Activated CD8-positive, alpha-beta T cell treated with anti-CD3 and anti-CD28 coated beads for 36 hours (primary cell): ENCODE measurements at regions not wholly inside any gene's neighbourhood (a gene's known extent, or its start where the extent isn't known, plus 50 kb on each side); places are given as distances from the start of the nearest gene placed in this dataset.

Experiments used
- ATAC-seq: fragments of 200-7000 bp; cut with Tn5 transposase; one replicate; pipeline ENCODE4 v1.10.0; 2021; ENCODE audit warnings: mild to moderate bottlenecking, moderate library complexity
- CTCF ChIA-PET: fragments of 350-600 bp; sonication (Branson Sonifier 250); formaldehyde crosslinking; loops from one replicate; lab custom pipeline; 2021; ENCODE audit warnings: antibody characterized with exemption; lab: Charles Lee
- POLR2A ChIA-PET: fragments of 350-600 bp; sonication (Branson Sonifier 250); formaldehyde crosslinking; loops from one replicate; lab custom pipeline; 2021; ENCODE audit warnings: antibody characterized with exemption; lab: Charles Lee
- DNase-seq: peaks from one replicate; pipeline ENCODE4 v3.0.0-alpha.2; 2020
- H3K27ac Mint-ChIP-seq: one replicate; pipeline ENCODE4 v1.8.0; 2021; ENCODE audit warnings: mild to moderate bottlenecking, mixed read lengths
- H3K27me3 Mint-ChIP-seq: one replicate; pipeline ENCODE4 v1.8.0; 2021; ENCODE audit warnings: mixed read lengths
- H3K36me3 Mint-ChIP-seq: one replicate; pipeline ENCODE4 v1.8.0; 2021; ENCODE audit warnings: low read depth, mixed read lengths
- H3K4me1 Mint-ChIP-seq: one replicate; pipeline ENCODE4 v1.8.0; 2021; ENCODE audit warnings: low read depth, mixed read lengths
- H3K4me3 Mint-ChIP-seq: one replicate; pipeline ENCODE4 v1.8.0; 2021; ENCODE audit warnings: mild to moderate bottlenecking, moderate library complexity, mixed read lengths
- H3K9me3 Mint-ChIP-seq: one replicate; pipeline ENCODE4 v1.8.0; 2021; ENCODE audit warnings: mixed read lengths
- CTCF ChIP-seq: fragments of 200-600 bp; IDR thresholded peaks from one replicate; pipeline ENCODE4 v1.8.0; 2022; ENCODE audit warnings: antibody characterized with exemption, mild to moderate bottlenecking
- intact Hi-C: fragments of 100-400 bp; cut with micrococcal nuclease; formaldehyde crosslinking; loops from one replicate; pipeline ENCODE4 v1.10.0; 2022

GRCh38 chr3:160091441-160091840 is 102.8 kb downstream of the IL12A start:
- ATAC-seq, result no peak
- Mint-ChIP-seq H3K27ac (no peak overlapping the region), H3K27me3 (no peaks in the 10 kb centered on the region), H3K36me3 (no peaks in the 10 kb centered on the region), H3K4me3 (no peak overlapping the region), H3K4me1 (no peaks in the 10 kb centered on the region), H3K9me3 (no peaks in the 10 kb centered on the region)
- ChIA-PET CTCF (no interaction called here), POLR2A (no interaction called here)
- no peak for DNase-seq
- TF ChIP-seq CTCF, result no peak
- intact Hi-C loops, result no loop called here

GRCh38 chr3:160092760-160093159 is 104.1 kb downstream of the IL12A start:
- no peak overlapping the region for H3K27ac Mint-ChIP-seq
- no peaks in the 10 kb centered on the region for H3K4me1 Mint-ChIP-seq
- CTCF ChIA-PET, result no interaction called here
- intact Hi-C loops, result no loop called here
- DNase-seq (no peak), ATAC-seq (no peak)
- TF ChIP-seq CTCF, result no peak
- no peaks in the 10 kb centered on the region for H3K36me3 Mint-ChIP-seq
- H3K9me3 Mint-ChIP-seq, result no peaks in the 10 kb centered on the region
- no peak overlapping the region for H3K4me3 Mint-ChIP-seq
- no peaks in the 10 kb centered on the region for H3K27me3 Mint-ChIP-seq
- POLR2A ChIA-PET, result no interaction called here

- intact Hi-C loops, result no loop called here
- Mint-ChIP-seq H3K27me3 (no peaks in the 10 kb centered on the region), H3K4me3 (no peak overlapping the region), H3K36me3 (no peaks in the 10 kb centered on the region), H3K27ac (no peak overlapping the region), H3K4me1 (no peaks in the 10 kb centered on the region), H3K9me3 (no peaks in the 10 kb centered on the region)
- POLR2A ChIA-PET, result interaction anchor here (0.6 kb wide), 1 partner anchor 119 kb away, joined by 3 read pairs; no protein-coding TSS in a partner anchor
- ATAC-seq (no peak), DNase-seq (no peak)
- CTCF ChIA-PET, result no interaction called here
- no peak for TF ChIP-seq CTCF
These were observed 105.9 kb downstream of the IL12A start for GRCh38 chr3:160094562-160094961.

GRCh38 chr3:160097478-160097877 is 108.8 kb downstream of the IL12A start:
- no peak for ATAC-seq
- H3K4me3 Mint-ChIP-seq, result no peak overlapping the region
- ChIA-PET POLR2A (no interaction called here), CTCF (no interaction called here)
- no peaks in the 10 kb centered on the region for H3K36me3 Mint-ChIP-seq
- DNase-seq, result no peak
- no peaks in the 10 kb centered on the region for H3K9me3 Mint-ChIP-seq
- TF ChIP-seq CTCF, result no peak
- H3K27ac Mint-ChIP-seq, result no peak overlapping the region
- H3K27me3 Mint-ChIP-seq, result peaks cover 3% of the 10 kb centered on the region
- intact Hi-C loops, result no loop called here
- no peaks in the 10 kb centered on the region for H3K4me1 Mint-ChIP-seq

GRCh38 chr3:160098261-160098908 is 109.8 kb downstream of the IL12A start:
- ATAC-seq (no peak), DNase-seq (no peak)
- H3K27me3 Mint-ChIP-seq, result peaks cover 3% of the 10 kb centered on the region
- H3K4me3 Mint-ChIP-seq, result no peak overlapping the region
- ChIA-PET CTCF (interaction anchor here (0.8 kb wide), 1 partner anchor 65 kb away, joined by 3 read pairs; no protein-coding TSS in a partner anchor), POLR2A (no interaction called here)
- no peaks in the 10 kb centered on the region for H3K9me3 Mint-ChIP-seq
- H3K36me3 Mint-ChIP-seq, result no peaks in the 10 kb centered on the region
- H3K4me1 Mint-ChIP-seq, result no peaks in the 10 kb centered on the region
- H3K27ac Mint-ChIP-seq, result no peak overlapping the region
- intact Hi-C loops, result no loop called here
- no peak for TF ChIP-seq CTCF
